T-helper 17 cell (primary cell): ENCODE measurements at regions not wholly inside any gene's neighbourhood (a gene's known extent, or its start where the extent isn't known, plus 50 kb on each side); places are given as distances from the start of the nearest gene placed in this dataset.

Experiments used
- ATAC-seq: fragments of 150-1000 bp; cut with Tn5 transposase; 2 replicates; pipeline ENCODE4 v1.10.0; 2021; ENCODE audit warnings: mild to moderate bottlenecking, moderate library complexity
- DNase-seq, 3 donors: peaks; one replicate each; pipeline versions ENCODE4 v3.0.0 to v3.0.0-alpha.2; 2020 to 2021
- H3K9me3 ChIP-seq: one replicate; pipeline ENCODE4 v1.7.0; 2013; ENCODE audit warnings: low read length, mild to moderate bottlenecking; ENCODE audit not compliant: control insufficient read depth, poor library complexity, severe bottlenecking
- H3K27ac Mint-ChIP-seq: one replicate; pipeline ENCODE4 v1.8.0; 2022; ENCODE audit warnings: mild to moderate bottlenecking, moderate library complexity, mixed read lengths
- H3K27me3 Mint-ChIP-seq: one replicate; pipeline ENCODE4 v1.8.0; 2022; ENCODE audit warnings: mixed read lengths
- H3K36me3 Mint-ChIP-seq: one replicate; pipeline ENCODE4 v1.8.0; 2022; ENCODE audit warnings: low read depth, mixed read lengths
- H3K4me1 Mint-ChIP-seq: one replicate; pipeline ENCODE4 v1.8.0; 2022; ENCODE audit warnings: mild to moderate bottlenecking, mixed read lengths
- H3K4me3 Mint-ChIP-seq: one replicate; pipeline ENCODE4 v1.8.0; 2022; ENCODE audit warnings: mild to moderate bottlenecking, moderate library complexity, mixed read lengths

- no peaks in the 10 kb centered on the region for H3K9me3 ChIP-seq
- H3K4me3 Mint-ChIP-seq, result no peak overlapping the region
- no peaks in the 10 kb centered on the region for H3K27me3 Mint-ChIP-seq
- no peak overlapping the region for H3K27ac Mint-ChIP-seq
- no peaks in the 10 kb centered on the region for H3K36me3 Mint-ChIP-seq
- ATAC-seq (no peak), DNase-seq (no peak)
- no peaks in the 10 kb centered on the region for H3K4me1 Mint-ChIP-seq
Observed at GRCh38 chr4:181579486-181579885, 663.7 kb upstream of the TENM3 start.

GRCh38 chr4:181581983-181582382 lies 661.2 kb upstream of the TENM3 start:
- Mint-ChIP-seq H3K27ac (no peak overlapping the region), H3K4me1 (no peaks in the 10 kb centered on the region), H3K4me3 (no peak overlapping the region), H3K27me3 (no peaks in the 10 kb centered on the region), H3K36me3 (no peaks in the 10 kb centered on the region)
- H3K9me3 ChIP-seq, result no peaks in the 10 kb centered on the region
- ATAC-seq (no peak), DNase-seq (no peak)

GRCh38 chr4:181582595-181582994 lies 660.6 kb upstream of the TENM3 start:
- Mint-ChIP-seq H3K27ac (no peak overlapping the region), H3K27me3 (no peaks in the 10 kb centered on the region), H3K4me1 (no peaks in the 10 kb centered on the region), H3K4me3 (no peak overlapping the region), H3K36me3 (no peaks in the 10 kb centered on the region)
- ATAC-seq (no peak), DNase-seq (no peak)
- H3K9me3 ChIP-seq, result no peaks in the 10 kb centered on the region

- Mint-ChIP-seq H3K4me1 (no peaks in the 10 kb centered on the region), H3K36me3 (no peaks in the 10 kb centered on the region), H3K4me3 (no peak overlapping the region), H3K27ac (no peak overlapping the region), H3K27me3 (no peaks in the 10 kb centered on the region)
- no peaks in the 10 kb centered on the region for H3K9me3 ChIP-seq
- DNase-seq (no peak), ATAC-seq (no peak)
Observed at GRCh38 chr4:181588733-181589302, 654.4 kb upstream of the TENM3 start.

GRCh38 chr4:181592221-181592745 lies 650.9 kb upstream of the TENM3 start:
- no peak overlapping the region for H3K4me3 Mint-ChIP-seq
- H3K36me3 Mint-ChIP-seq, result no peaks in the 10 kb centered on the region
- H3K27me3 Mint-ChIP-seq, result no peaks in the 10 kb centered on the region
- DNase-seq (no peak), ATAC-seq (no peak)
- no peaks in the 10 kb centered on the region for H3K4me1 Mint-ChIP-seq
- H3K27ac Mint-ChIP-seq, result no peak overlapping the region
- H3K9me3 ChIP-seq, result no peaks in the 10 kb centered on the region

- no peak overlapping the region for H3K4me3 Mint-ChIP-seq
- no peaks in the 10 kb centered on the region for H3K9me3 ChIP-seq
- H3K4me1 Mint-ChIP-seq, result no peaks in the 10 kb centered on the region
Observed at GRCh38 chr4:181593703-181594102, 649.5 kb upstream of the TENM3 start.

GRCh38 chr4:181594188-181594587 lies 649.0 kb upstream of the TENM3 start:
- H3K4me3 Mint-ChIP-seq, result no peak overlapping the region
- no peaks in the 10 kb centered on the region for H3K4me1 Mint-ChIP-seq
- no peaks in the 10 kb centered on the region for H3K36me3 Mint-ChIP-seq
- H3K27ac Mint-ChIP-seq, result no peak overlapping the region
- DNase-seq, result no peak
- H3K9me3 ChIP-seq, result no peaks in the 10 kb centered on the region
- no peaks in the 10 kb centered on the region for H3K27me3 Mint-ChIP-seq
- ATAC-seq, result no peak

More at GRCh38 chr4:181593703-181594102, 649.5 kb upstream of the TENM3 start:
- ATAC-seq (no peak), DNase-seq (no peak)
- H3K36me3 Mint-ChIP-seq, result no peaks in the 10 kb centered on the region
- H3K27me3 Mint-ChIP-seq, result no peaks in the 10 kb centered on the region
- H3K27ac Mint-ChIP-seq, result no peak overlapping the region

- DNase-seq (no peak), ATAC-seq (no peak)
- no peaks in the 10 kb centered on the region for H3K27me3 Mint-ChIP-seq
- H3K36me3 Mint-ChIP-seq, result no peaks in the 10 kb centered on the region
- no peak overlapping the region for H3K4me3 Mint-ChIP-seq
- H3K27ac Mint-ChIP-seq, result no peak overlapping the region
- H3K9me3 ChIP-seq, result no peaks in the 10 kb centered on the region
- no peaks in the 10 kb centered on the region for H3K4me1 Mint-ChIP-seq
Observed at GRCh38 chr4:181595716-181596115, 647.5 kb upstream of the TENM3 start.

GRCh38 chr4:181597766-181598165 lies 645.4 kb upstream of the TENM3 start:
- ATAC-seq, result no peak
- Mint-ChIP-seq H3K36me3 (no peaks in the 10 kb centered on the region), H3K27ac (no peak overlapping the region), H3K27me3 (no peaks in the 10 kb centered on the region), H3K4me3 (no peak overlapping the region), H3K4me1 (no peaks in the 10 kb centered on the region)
- no peaks in the 10 kb centered on the region for H3K9me3 ChIP-seq
- DNase-seq, result no peak

GRCh38 chr4:181599134-181599533 lies 644.1 kb upstream of the TENM3 start:
- H3K9me3 ChIP-seq, result no peaks in the 10 kb centered on the region
- Mint-ChIP-seq H3K27me3 (no peaks in the 10 kb centered on the region), H3K4me3 (no peak overlapping the region), H3K4me1 (no peaks in the 10 kb centered on the region), H3K36me3 (no peaks in the 10 kb centered on the region), H3K27ac (no peak overlapping the region)
- no peak for ATAC-seq
- no peak for DNase-seq

- Mint-ChIP-seq H3K4me1 (no peaks in the 10 kb centered on the region), H3K27me3 (no peaks in the 10 kb centered on the region), H3K4me3 (no peak overlapping the region), H3K36me3 (no peaks in the 10 kb centered on the region), H3K27ac (no peak overlapping the region)
- H3K9me3 ChIP-seq, result no peaks in the 10 kb centered on the region
- ATAC-seq (no peak), DNase-seq (no peak)
Observed at GRCh38 chr4:181601103-181601502, 642.1 kb upstream of the TENM3 start.

GRCh38 chr4:181604546-181604945 lies 638.7 kb upstream of the TENM3 start:
- Mint-ChIP-seq H3K4me1 (no peaks in the 10 kb centered on the region), H3K4me3 (no peak overlapping the region), H3K36me3 (no peaks in the 10 kb centered on the region), H3K27me3 (no peaks in the 10 kb centered on the region), H3K27ac (no peak overlapping the region)
- no peaks in the 10 kb centered on the region for H3K9me3 ChIP-seq
- ATAC-seq (no peak), DNase-seq (no peak)

- ATAC-seq (no peak), DNase-seq (no peak)
- Mint-ChIP-seq H3K27ac (no peak overlapping the region), H3K4me1 (no peaks in the 10 kb centered on the region), H3K36me3 (no peaks in the 10 kb centered on the region), H3K27me3 (no peaks in the 10 kb centered on the region), H3K4me3 (no peak overlapping the region)
- H3K9me3 ChIP-seq, result no peaks in the 10 kb centered on the region
Observed at GRCh38 chr4:181606300-181606699, 636.9 kb upstream of the TENM3 start.

GRCh38 chr4:181608181-181608580 lies 635.0 kb upstream of the TENM3 start:
- no peaks in the 10 kb centered on the region for H3K27me3 Mint-ChIP-seq
- DNase-seq (no peak), ATAC-seq (no peak)
- no peaks in the 10 kb centered on the region for H3K9me3 ChIP-seq
- H3K4me1 Mint-ChIP-seq, result no peaks in the 10 kb centered on the region
- H3K27ac Mint-ChIP-seq, result no peak overlapping the region
- H3K36me3 Mint-ChIP-seq, result no peaks in the 10 kb centered on the region
- H3K4me3 Mint-ChIP-seq, result no peak overlapping the region
